Astrocyte of the hippocampus (primary cell): ENCODE measurements at regions not wholly inside any gene's neighbourhood (a gene's known extent, or its start where the extent isn't known, plus 50 kb on each side); places are given as distances from the start of the nearest gene placed in this dataset.
"Not testable (repeated sequence)": the region's sequence is repeated elsewhere in the genome, so short reads cannot be mapped to it uniquely, and the experiment has no call there.

ENCODE experiments used
- DNase-seq: peaks from one replicate; pipeline ENCODE4 v3.0.0; 2011; ENCODE audit warnings: low read depth, low spot score

GRCh38 chr1:90864681-90865080, 147.6 kb upstream of the BARHL2 start:
- DNase-seq = no peak

- DNase-seq = no peak
Measured at GRCh38 chr1:90862782-90863181, 145.7 kb upstream of the BARHL2 start.

- not testable (repeated sequence) for DNase-seq
Measured at GRCh38 chr1:90861421-90861820, 144.3 kb upstream of the BARHL2 start.

DNA sequence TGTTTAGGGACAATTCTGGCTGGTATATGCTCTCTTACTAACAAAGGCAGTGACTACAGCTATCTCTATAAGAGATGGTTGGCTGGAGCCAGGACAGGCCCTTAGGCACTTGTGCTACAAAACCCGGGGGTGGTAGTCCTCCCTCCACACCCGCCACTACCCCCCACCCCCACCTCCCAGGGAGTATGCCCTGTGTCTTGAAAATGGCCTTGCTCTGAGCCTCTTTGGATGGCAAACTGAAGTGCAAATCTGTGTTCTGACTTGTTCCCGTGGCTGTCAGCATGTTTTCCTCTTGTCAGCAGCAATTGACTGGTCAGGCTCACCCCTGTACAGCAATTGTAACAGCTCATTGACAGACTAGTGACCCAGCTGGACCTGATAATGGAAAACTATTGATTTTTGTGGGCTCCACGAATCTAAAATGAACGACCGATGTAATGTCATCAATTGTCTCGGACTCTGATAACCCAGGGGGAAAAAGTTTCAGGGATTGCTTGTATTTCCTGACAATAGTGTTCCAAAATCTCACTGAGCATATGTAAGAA, 139.4 kb upstream of the BARHL2 start:
- no peak for DNase-seq

GRCh38 chr1:90854397-90854924, 137.4 kb upstream of the BARHL2 start:
- no peak for DNase-seq

- no peak for DNase-seq
Measured at GRCh38 chr1:90851711-90852050, 134.6 kb upstream of the BARHL2 start.

DNA sequence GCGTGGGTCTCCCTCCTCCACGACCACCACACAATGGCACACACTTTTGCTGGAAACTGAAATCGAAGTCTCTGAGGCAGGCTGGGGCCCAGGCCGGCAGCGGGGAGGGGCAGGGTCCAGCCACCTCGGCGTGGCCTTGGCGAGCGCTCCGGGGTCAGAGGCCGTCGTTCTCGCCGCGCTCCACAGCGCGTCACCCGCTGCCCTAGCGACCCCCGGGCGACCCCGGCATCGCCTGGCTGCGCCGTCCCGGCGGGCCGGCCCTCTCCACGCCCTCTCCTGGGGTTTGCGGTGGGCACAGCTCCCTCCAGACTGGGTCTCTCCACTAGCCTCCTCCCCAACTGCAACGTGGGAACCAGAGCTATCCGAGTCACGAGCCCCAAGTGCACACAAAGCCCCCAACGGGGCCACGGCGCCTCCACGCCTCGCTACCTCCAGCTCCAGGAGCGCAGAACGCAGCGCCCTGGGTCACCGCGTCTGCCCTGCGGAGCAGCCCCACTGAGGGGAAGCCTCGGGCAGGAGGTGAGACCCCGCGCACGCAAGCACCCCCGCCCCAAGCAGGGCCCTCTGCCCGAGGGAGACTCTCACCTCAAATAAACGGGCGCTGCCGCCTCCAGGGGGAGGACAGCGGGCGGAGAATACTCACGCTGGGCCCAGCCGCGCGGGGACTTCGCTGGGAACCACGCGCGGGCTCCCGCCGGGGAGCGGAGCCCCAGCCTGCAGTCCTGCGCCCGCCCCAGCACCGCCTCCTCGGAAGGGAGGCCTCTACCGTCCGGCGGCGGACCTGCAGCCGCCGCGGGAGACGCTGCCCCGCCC, 134.0 kb upstream of the BARHL2 start:
- DNase-seq = peak; percentile 91

DNA sequence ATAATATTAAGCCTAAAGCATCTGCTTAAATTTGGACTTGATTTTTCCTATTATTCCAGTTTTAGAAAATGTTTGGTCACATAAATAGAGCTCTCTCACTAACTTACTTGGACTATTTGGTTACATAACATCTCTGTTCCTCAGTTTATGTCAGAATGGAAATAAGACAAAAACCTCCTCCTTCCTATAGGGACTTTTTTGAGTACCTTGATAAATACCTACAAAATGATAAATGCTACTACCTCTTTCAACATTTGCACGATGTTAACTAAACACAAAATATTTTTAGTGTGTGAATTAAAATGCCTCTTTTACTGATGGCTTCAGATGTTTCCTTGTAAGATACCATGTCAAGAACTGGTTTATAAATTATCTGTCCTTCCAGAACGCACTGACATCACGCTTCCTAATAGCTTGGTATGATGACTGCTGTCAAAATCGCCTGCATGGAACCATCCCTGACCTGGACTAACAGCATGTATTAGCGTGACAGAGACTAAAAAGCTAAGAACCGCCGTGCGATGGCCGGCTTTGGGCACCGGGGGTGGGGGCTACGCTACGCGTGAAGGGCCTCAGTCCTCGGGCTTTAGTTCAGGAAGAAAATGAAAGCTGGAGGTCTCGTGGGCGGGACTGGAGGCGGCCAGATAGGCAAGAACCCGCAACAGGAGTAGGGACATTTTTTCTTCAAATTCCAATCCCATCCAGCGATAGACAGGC, 133.2 kb upstream of the BARHL2 start:
- DNase-seq = peak; percentile 39

DNA sequence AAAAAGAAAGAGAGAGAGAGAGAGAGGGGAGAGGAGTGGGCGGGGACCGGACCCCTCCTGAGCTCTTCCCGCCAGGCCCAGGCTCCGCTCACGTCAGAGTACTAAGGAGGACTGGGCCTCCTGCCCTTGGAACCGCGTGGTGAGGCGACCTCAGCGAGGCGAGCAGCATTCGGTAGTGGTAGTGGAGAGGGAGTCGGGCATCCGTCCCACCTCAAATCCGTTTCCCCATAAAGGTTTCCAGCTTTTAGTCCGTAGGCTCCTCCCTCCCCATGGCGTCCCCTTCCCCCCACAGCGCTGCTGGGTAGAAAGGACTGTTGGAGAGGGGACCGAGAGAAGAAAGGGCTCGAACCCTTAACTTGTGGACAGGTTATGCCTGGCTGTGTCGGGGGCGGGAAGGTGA, 124.4 kb upstream of the BARHL2 start:
- DNase-seq = no peak

- DNase-seq = no peak
Measured at GRCh38 chr1:90840352-90840751, 123.2 kb upstream of the BARHL2 start.

DNA sequence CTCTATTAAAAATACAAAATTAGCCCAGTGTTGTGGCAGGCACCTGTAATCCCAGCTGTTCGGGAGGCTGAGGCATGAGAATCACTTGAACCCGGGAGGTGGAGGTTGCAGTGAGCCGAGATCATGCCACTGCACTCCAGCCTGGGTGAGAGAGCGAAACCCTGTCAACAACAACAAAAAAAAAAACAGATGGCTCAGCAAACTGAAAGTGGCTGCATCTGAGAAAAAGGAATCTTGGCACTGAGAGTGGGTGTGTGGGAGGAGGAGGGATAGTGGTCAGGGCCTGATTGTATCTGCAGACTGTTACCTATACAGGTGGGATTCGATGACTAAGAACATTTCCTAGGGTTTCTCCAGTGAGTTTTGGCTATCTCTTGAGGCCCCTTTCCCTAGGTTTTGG, 122.2 kb upstream of the BARHL2 start:
- DNase-seq = no peak

- DNase-seq = no peak
Measured at GRCh38 chr1:90838720-90839119, 121.6 kb upstream of the BARHL2 start.

DNA sequence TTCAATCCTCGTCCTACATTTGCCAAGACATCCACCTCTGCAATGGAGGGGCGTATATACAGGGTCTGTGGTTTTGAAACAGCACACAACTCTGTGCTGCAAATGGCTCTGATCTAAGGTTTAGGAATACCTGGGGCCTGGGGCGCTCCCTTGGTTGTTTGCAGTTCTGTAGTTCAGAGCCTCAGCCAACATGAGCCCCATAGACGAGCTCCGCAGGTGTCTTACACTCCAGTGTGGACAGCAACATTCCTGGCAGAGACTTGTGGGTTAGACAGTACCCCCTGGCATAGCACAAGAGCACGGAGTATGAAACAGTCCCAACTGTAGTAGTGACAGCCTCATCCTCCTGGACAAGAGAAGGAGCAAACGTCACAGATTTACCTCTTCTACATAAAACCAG, 120.3 kb upstream of the BARHL2 start:
- DNase-seq = no peak

DNA sequence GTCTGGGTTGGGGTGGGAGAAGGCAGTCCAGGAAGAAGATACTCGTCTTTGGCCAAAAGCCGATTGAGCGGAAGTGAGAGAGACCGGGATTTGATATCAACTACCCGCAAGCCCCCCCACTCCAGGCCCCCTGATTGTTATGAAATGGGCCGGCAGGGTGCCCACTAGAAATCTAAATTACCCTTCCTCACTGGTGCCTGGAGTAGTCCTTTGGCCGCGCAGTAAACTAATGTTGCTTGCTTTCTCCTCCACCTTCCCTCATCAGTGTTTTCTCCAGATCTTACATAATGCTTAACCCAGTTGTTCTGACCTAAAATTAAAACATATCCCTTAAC, 119.2 kb upstream of the BARHL2 start:
- no peak for DNase-seq

DNA sequence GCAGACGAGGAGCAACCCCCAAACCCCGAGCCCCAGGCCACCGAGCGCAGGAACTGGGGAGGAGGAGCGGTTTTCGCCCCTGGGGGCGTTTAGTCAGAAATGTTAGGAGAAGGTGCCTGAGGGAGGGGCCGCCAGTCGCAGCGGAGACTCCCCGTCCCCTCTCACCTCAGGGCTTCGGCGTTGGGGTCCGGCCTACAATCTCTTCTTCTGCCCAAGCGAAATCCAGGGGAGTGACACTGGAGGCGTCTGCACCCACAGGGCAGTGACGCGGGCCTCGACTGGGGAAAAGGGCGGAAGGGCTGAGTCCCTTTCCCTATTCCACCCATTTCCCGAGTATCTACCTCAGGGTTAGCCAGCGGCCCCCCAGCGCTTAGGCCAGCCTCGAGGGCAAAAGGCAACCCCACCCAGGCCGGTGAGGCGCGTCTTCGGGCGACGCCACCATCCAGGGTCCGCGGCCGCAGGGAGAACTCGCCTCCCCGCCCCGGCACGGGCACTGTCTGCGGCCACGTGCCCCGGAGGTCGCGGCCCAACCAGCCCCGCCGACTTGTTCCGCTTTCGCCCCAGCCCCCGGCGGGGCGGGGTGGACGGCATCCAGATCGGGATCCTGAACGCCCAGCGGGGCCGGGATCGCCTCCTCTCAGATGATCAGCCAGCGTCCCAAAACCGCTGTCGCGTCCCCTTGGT, 118.7 kb upstream of the BARHL2 start:
- DNase-seq = no peak

DNA sequence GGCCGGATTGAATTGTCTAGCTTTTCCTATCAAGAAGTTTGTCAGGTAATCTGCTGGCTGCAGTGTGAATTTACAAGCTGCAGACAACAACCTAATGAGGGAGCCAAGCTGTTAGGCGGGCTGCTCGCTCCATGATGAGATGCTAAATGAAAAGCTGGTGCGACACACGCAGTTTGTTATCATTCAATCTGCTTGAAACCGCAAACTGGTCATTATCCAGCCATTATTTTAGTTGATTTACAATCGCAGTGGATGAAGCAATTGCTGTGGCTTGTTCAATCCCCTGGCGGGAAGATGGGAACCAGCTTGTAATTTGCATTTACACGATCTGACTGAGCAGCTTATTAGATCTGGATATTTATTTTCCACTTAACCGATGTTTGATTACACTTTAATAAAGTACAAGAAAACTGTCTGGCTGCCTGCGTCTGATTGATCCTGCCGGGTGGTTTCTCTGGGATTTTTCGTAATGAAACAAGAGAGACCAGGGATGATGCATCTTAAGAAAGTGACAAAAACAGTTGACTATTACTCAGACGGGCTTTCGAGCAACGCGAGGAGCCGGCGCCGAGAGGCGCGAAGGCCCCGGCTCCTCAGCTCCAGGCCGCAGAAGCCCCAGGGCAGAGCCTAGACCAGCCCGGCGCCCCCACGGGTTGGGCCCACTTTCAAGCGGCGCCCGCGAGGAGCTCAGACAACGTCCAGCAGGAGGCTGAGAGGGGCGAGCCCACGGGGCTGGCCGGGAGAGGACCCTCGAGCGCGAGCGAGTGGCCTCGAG, 118.0 kb upstream of the BARHL2 start:
- peak; percentile 26 for DNase-seq

DNA sequence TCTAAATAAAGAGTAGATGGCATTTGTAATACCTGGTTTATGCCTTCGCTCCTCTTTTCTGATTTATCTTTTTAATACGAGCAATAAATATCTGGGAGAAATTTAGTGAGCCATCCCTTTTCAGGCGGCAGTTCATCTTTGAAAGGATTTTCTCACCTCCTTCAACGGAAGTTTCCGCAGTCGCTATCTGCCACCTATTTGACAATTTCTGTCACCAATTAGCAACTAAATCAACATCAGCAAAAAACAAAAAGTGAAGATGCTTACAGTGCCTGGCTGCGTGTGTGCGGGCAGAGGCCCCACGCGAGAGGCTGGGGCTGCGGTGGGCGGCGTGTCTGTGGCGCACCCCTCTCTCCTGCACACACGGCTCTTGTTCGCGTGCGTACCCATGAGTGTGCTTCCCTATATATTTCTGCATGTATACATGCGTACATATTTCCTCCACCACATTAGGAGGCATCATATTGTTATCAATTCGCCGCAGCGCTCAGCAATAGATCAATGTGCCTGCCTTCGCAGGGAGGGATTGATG, 117.3 kb upstream of the BARHL2 start:
- no peak for DNase-seq

- no peak for DNase-seq
Measured at GRCh38 chr1:90833466-90834110, 116.5 kb upstream of the BARHL2 start.

- no peak for DNase-seq
Measured at GRCh38 chr1:90831910-90832309, 114.8 kb upstream of the BARHL2 start.

- no peak for DNase-seq
Measured at GRCh38 chr1:90826834-90827233, 109.7 kb upstream of the BARHL2 start.

DNA sequence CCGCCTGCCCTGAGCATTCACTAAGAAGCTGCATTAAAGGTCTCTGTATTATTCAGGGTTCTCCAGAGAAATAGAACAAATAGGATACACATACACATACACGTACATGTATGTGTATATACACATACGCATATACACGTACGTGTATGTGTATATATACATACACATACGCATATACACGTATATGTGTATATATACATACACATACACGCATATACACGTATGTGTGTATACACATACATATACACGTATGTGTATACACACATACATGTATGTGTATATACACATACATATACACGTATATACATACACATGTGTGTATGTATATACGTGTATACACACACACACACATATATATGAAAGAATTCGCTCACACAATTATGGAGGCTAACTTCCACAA, 108.9 kb upstream of the BARHL2 start:
- no peak for DNase-seq
